CD4-positive, alpha-beta T cell treated with Interleukin-15 for 1 hour (primary cell): ENCODE measurements at regions not wholly inside any gene's neighbourhood (a gene's known extent, or its start where the extent isn't known, plus 50 kb on each side); places are given as distances from the start of the nearest gene placed in this dataset.
"Not testable (repeated sequence)": the region's sequence is repeated elsewhere in the genome, so short reads cannot be mapped to it uniquely, and the experiment has no call there.

Source experiments
- DNase-seq: peaks from one replicate; pipeline ENCODE4 v3.0.0-alpha.2; 2020

- no peak for DNase-seq
Observed at GRCh38 chr2:199556527-199557285, 99.0 kb upstream of the SATB2 start.

GRCh38 chr2:199554026-199554425 lies 96.3 kb upstream of the SATB2 start:
- DNase-seq = no peak

DNA sequence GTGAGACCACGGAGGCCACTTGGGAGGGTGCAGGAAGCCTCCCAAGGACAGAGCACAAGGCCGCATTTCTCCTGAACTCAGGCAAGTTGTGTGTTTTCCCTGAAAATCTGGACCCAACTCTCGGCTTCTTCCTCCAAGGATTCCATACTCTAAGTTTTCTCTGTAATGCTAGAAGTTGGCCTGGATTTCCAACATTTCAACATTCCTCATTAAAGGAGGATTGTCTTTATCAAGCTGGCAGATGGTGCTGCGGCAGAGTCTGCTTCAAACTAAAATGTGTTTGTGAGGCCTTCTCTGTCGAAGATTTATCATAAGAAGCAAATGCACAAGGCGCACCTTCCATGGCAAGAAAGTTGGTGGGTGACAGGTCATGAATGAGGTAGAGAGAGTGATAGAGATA lies 94.4 kb upstream of the SATB2 start:
- DNase-seq = no peak

DNA sequence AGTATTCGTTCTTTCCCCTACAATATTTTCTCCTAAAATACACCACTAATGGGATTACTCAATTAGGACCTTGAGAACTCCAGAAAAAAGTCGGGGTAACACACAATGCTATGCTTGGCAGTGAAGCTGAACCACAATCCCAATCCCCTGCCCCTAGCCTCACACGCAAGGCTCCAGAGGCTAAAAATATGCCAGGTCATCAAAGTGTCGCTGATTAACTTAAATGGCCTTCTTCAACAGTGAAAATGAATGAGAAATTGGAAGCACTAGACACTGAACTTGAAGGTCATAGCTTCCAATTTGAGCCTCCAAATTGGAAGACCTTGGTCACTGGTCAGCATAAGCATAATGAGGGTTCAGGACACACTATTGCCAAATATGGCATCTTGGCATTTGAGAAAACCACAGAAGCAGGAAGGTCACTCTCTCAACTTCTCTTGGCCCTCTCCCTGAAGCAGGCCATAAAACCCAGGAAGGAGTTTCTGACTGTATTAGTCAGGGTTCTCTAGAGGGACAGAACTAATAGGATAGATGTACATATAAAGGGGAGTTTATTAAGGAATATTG lies 86.0 kb upstream of the SATB2 start:
- no peak for DNase-seq

DNA sequence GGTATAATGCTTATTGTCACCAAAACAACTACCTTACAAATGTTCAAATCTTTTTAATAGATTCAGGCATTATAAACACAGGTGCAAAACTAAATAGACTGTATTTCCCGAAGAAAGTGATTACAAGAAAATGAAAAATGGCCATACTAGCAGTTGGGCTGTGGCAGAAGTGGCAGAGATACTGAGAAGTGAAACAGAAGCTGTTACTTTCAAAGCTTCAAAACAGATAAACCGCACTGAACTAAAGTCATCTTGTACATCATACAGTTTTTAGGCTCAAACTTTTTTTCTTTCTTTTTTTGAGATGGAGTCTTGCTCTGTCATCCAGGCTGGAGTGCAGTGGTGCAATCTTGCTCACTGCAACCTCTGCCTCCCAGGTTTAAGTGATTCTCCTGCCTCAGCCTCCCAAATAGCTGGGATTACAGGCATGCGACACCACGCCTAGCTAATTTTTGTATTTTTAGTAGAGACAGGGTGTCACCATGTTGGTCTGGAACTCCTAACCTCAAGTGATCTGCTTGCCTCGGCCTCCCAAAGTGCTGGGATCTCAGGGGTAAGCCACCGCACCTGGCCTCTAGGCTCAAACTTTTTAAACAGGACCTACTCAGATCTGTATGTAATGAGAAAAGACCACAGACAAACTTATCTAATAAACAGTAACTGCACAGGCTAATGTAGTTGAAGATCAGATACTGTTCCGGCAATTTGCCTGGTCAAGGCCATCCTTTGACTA lies 77.9 kb upstream of the SATB2 start:
- DNase-seq = no peak

GRCh38 chr2:199533873-199534272 lies 76.1 kb upstream of the SATB2 start:
- not testable (repeated sequence) for DNase-seq

- no peak for DNase-seq
Observed at GRCh38 chr2:199527071-199527470, 69.3 kb upstream of the SATB2 start.

DNA sequence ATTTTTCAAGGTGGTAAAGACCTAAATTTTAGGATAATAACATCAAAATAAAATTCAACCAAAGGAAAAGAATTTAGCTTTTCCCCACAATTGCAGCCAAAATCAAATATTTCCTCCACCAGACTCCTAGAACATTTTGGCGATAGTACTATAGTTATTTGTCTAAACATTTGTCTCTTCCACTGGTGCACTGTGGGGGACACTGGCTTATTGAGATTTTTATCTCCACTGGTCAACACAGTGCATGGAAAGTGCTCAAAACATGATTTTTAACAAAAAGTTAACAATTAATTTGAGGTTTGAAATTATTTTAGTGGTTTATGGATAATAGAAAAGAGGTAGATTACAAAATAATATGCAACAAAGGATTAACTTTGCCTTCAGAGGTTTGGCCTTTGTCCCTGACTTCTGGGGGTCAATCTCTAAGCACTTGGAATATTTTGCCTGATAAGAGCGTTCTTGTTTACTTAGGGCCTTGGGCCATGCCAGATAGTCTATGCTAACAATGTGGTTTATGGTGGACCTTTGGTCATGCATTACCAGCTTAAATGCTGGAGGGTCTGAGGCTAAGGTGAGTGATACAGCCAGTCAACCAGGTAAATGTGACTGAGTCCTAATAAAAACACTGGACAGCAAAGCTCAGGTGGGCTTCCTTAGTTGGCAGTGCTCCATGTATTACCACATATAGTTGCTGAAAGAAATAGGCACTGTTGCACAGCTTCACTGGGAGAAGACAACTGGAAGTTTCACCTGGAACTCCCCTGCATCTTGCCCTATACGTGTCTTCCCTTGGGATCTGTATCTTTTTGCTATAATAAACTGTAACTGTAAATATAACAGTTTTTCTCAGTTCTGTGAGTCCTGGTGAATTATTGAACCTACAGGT lies 67.2 kb upstream of the SATB2 start:
- DNase-seq = no peak

DNA sequence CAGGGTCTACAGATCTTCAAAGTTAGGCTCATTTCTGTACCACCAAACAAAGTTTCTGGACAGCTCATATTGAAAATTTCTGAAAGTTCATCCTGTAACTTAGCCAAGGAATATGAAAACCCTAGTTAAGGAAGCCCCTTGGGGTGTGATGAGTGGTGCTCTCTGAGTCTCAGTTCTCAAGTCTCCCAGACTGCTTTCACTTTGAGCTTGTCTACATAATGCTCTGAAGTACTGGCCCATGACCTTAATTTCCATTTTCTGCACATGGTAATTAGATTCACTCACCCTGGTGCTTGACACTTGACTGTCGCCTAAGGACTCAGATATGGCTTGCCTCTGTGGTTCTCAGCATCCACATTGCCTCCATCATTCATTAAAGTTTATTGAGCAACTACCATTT lies 51.7 kb upstream of the SATB2 start:
- DNase-seq = no peak
